HG03442 (cell line): ENCODE measurements at regions not wholly inside any gene's neighbourhood (a gene's known extent, or its start where the extent isn't known, plus 50 kb on each side); places are given as distances from the start of the nearest gene placed in this dataset.

Source experiments
- ATAC-seq: cut with Tn5 transposase; IDR thresholded peaks from one replicate; pipeline ENCODE4 v1.9.1; 2021; ENCODE audit warnings: mild to moderate bottlenecking, moderate library complexity; ENCODE audit not compliant: unreplicated experiment

DNA sequence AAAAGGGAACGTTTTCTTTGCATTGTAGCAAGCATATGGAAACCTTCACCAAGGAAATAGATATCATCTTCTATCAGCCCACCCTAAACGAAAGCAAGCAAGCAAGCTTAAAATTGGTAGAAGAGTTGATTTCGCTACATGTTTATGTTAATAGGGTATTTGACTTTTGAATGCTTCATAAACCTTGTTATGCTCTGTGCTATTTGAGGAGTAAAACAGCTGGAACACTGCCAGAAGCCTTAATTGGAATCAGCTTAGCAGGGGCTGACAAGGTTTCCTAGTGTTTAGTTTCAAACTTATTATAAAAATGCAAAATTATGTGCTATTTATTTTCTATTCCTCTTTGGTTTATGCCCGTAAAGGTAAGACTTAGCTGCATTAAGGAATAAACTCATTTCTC lies 70.6 kb upstream of the LINC00305 start:
- no peak for ATAC-seq

DNA sequence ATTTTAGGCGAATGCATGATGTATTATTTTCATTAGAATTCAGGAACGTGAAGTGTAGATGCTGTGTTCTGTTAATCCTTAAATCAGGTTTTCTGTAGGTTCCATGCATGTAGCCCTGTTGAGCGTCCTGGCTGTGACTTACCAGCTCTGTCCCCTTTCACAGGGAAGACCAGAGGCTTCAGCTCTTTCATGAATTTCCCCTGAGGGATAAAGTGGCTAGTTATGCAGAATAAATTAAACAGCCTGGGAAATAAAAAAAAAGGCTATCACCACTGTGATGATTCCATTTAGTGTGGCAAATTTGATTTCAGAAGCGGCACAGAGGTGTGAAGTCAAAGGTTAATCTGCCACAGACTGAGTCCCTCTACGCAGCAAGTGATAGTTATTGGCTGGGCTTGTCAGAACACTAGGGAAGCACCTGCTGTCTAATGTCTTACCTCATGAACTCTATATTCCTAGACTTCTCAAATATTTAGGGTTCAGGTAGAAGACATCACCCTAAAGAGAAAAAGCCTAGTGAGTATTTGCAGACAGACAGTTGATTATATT lies 61.6 kb upstream of the LINC00305 start:
- no peak for ATAC-seq

DNA sequence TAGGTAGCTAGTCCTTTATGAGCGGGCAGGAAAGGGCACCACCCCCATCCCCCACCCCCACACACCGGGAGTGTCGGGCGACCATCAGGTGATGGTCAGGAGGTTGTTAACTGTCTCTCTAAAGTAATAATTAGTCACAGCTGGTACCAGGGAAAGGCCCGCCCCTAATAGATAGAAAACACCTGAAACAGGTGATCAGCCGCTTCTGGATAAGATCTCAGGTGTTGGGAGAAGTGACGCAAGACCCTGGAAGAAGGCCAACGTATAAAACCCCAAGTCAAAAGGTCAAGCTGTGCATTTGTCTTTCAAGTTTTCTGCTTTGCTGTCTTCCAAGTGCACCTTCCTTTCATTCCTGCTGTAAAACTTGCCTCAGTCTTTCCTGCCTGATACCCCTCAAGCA lies 59.6 kb upstream of the LINC00305 start:
- ATAC-seq = no peak

DNA sequence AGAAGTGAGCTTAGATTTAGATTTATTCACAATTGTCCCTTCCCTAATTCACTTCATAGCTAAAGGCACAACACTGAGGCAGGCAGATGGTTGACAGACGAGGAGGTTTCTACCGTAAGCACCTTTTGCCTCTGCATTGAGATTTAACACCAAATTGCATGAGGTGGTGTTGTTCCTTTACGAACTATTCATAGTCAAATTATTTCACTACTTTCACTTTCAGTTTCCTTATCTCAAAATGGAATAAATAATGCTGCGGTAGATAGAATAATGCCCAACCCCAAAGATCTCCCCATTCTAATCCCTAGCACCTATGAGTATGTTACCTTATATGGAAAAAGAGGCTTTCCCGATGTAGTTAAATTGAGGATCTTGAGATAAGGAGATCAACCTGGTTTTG lies 58.9 kb upstream of the LINC00305 start:
- ATAC-seq = no peak

DNA sequence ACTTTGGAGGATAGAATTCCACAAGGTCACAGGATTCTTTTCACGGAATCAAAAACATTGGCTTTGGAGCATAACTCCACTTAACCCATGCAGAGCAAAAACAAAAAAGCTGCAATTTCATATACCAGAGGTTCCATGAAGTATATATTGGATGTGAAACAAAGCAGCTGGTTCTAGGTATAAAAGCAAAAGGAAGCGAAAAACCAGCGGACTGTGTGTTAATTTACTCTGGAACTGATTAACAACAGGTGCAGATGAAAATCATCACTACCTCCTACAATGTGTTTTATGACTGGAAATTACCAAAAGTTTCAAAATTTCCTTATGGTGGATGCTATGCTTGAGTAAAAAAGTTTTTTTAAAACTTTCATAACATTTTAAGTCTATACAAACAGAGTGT lies 54.4 kb upstream of the LINC00305 start:
- no peak for ATAC-seq

DNA sequence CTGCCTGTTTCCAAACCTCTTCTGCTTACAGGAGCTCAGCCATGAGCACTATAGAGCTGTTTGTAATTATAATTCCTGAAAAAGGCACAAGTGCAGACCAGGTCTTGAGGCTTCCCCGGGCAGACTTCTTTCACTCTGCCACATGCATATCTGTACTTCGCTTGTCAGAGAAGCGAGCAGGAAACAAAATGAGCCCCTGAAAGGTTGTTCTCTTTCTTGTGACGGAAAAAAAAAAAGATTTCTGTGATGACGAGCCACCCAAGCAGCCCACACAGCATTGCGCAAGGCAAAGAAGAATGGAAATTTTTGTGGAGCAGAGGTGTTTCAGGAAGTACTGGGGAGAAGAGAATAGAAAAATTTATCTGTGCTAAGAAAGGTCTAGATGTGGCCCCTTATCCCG lies 54.0 kb upstream of the LINC00305 start:
- ATAC-seq = no peak

DNA sequence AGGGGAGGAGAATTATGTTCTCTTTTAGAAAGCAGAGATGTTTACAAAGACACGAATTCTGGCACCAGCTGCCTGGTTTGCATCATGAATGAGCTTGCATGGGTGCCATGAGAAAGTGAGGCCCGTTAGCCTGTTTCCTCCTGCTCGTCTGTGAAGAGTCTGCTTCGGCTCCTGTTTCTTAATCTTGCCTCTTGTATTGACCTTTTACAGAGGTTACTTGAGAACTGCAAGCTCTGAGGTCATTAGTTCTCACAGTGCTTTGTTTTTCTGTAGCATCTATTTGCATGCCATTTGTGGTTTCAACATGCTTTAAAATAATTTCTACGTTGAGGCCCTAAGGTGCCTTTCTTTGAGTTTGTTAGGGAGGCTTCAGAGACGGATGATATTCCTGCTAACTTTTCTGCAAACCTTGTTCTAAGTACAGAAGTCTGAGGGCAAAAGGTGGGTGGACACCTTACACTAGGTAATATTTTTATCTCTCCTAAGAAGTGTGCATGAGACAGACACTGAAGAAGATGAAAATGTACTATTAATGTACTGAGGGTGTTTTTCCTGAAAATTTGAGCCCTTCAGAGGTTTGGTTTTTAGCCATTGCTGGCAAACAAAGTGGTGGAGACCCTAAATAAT lies 53.4 kb upstream of the LINC00305 start:
- ATAC-seq = no peak

DNA sequence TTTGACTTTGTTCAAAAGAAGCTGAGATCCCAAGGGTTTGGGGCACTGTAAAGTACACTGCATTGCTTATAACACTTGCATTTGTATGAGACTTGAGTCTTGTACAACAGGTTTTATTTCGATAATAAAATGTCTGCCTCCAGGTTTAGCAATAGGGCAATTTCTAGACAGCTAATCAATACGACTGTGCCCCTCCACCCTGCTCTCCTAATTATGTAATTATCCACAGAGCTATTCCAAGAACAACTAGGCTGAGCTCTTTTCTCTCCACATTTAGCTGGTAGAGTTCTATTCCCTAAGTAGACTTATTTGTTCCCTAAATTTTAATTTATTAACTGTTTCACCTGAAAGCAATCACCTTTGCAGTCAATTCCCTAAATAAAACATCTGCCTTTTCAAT lies 52.9 kb upstream of the LINC00305 start:
- no peak for ATAC-seq

DNA sequence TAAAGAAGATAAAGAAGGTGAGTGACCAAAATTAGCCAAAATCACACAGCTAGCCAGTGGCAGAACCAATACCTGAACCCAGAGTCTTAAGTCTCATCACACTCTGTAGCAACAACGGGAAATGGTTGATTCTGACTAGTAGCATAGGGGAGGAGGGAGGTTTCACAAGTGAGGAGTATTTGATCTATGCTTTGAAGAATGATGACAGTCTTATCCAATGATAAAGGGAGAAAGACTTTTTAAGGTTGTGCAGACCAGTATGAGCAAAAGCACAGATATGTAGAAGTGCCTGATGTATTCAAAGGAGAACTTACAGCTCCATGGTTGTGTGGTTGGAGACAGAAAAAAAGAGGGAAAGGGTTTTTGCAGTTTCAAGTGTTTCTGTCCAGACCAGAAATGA lies 50.7 kb upstream of the LINC00305 start:
- no peak for ATAC-seq
